Panc1 (cell line): ENCODE measurements at regions not wholly inside any gene's neighbourhood (a gene's known extent, or its start where the extent isn't known, plus 50 kb on each side); places are given as distances from the start of the nearest gene placed in this dataset.

Experiments used
- CTCF ChIP-seq: fragments of 450-650 bp; IDR thresholded peaks from 2 replicates; pipeline ENCODE4 v1.5.1; 2017; ENCODE audit warnings: mild to moderate bottlenecking
- POLR2AphosphoS5 ChIP-seq: IDR thresholded peaks from 2 replicates; pipeline ENCODE4 v1.6.1; 2012; ENCODE audit warnings: mild to moderate bottlenecking, low read depth, low read length, moderate library complexity
- REST ChIP-seq, 2 experiments: IDR thresholded peaks; 2 replicates each; pipeline ENCODE4 v1.6.1; 2011 to 2012; ENCODE audit warnings: low read depth in 2 of 2, control low read depth in 1 of 2, low read length in 1 of 2, mild to moderate bottlenecking in 1 of 2, moderate library complexity in 1 of 2; ENCODE audit not compliant: insufficient read depth in 1 of 2
- SIN3A ChIP-seq: IDR thresholded peaks from 2 replicates; pipeline ENCODE4 v1.6.1; 2012; ENCODE audit warnings: low read depth, mild to moderate bottlenecking, low read length, moderate library complexity, borderline replicate concordance; ENCODE audit not compliant: insufficient read depth
- TCF7L2 ChIP-seq: IDR thresholded peaks from 2 replicates; pipeline ENCODE4 v1.6.1; 2011; ENCODE audit warnings: mild to moderate bottlenecking, low read depth, low read length, inconsistent platforms

GRCh38 chr5:152642880-152643279 is 237.8 kb upstream of the NMUR2 start:
- TF ChIP-seq CTCF, result no peak
- no peak for TF ChIP-seq SIN3A
- TF ChIP-seq TCF7L2, result no peak
- no peak for TF ChIP-seq POLR2AphosphoS5
- no peak for TF ChIP-seq REST (IDR thresholded peaks at IDR 0.05; ENCODE audit: insufficient read depth in 1 of 2, low read depth in 2 of 2, low read length in 1 of 2)
